Panc1 (cell line): ENCODE measurements at regions not wholly inside any gene's neighbourhood (a gene's known extent, or its start where the extent isn't known, plus 50 kb on each side); places are given as distances from the start of the nearest gene placed in this dataset.

ENCODE experiments used
- TF ChIP-seq, protein P1 (sequence below): fragments of 450-650 bp; IDR thresholded peaks from 2 replicates; pipeline ENCODE4 v1.5.1; 2017; ENCODE audit warnings: mild to moderate bottlenecking
- TF ChIP-seq, protein P2 (sequence below), 2 experiments: IDR thresholded peaks; 2 replicates each; pipeline ENCODE4 v1.6.1; 2011 to 2012; ENCODE audit warnings: low read depth in 2 of 2, control low read depth in 1 of 2, low read length in 1 of 2, mild to moderate bottlenecking in 1 of 2, moderate library complexity in 1 of 2; ENCODE audit not compliant: insufficient read depth in 1 of 2

- TF ChIP-seq, protein P1, sequence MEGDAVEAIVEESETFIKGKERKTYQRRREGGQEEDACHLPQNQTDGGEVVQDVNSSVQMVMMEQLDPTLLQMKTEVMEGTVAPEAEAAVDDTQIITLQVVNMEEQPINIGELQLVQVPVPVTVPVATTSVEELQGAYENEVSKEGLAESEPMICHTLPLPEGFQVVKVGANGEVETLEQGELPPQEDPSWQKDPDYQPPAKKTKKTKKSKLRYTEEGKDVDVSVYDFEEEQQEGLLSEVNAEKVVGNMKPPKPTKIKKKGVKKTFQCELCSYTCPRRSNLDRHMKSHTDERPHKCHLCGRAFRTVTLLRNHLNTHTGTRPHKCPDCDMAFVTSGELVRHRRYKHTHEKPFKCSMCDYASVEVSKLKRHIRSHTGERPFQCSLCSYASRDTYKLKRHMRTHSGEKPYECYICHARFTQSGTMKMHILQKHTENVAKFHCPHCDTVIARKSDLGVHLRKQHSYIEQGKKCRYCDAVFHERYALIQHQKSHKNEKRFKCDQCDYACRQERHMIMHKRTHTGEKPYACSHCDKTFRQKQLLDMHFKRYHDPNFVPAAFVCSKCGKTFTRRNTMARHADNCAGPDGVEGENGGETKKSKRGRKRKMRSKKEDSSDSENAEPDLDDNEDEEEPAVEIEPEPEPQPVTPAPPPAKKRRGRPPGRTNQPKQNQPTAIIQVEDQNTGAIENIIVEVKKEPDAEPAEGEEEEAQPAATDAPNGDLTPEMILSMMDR = no peak
- TF ChIP-seq, protein P2, sequence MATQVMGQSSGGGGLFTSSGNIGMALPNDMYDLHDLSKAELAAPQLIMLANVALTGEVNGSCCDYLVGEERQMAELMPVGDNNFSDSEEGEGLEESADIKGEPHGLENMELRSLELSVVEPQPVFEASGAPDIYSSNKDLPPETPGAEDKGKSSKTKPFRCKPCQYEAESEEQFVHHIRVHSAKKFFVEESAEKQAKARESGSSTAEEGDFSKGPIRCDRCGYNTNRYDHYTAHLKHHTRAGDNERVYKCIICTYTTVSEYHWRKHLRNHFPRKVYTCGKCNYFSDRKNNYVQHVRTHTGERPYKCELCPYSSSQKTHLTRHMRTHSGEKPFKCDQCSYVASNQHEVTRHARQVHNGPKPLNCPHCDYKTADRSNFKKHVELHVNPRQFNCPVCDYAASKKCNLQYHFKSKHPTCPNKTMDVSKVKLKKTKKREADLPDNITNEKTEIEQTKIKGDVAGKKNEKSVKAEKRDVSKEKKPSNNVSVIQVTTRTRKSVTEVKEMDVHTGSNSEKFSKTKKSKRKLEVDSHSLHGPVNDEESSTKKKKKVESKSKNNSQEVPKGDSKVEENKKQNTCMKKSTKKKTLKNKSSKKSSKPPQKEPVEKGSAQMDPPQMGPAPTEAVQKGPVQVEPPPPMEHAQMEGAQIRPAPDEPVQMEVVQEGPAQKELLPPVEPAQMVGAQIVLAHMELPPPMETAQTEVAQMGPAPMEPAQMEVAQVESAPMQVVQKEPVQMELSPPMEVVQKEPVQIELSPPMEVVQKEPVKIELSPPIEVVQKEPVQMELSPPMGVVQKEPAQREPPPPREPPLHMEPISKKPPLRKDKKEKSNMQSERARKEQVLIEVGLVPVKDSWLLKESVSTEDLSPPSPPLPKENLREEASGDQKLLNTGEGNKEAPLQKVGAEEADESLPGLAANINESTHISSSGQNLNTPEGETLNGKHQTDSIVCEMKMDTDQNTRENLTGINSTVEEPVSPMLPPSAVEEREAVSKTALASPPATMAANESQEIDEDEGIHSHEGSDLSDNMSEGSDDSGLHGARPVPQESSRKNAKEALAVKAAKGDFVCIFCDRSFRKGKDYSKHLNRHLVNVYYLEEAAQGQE (IDR thresholded peaks at IDR 0.05; ENCODE audit: insufficient read depth in 1 of 2, low read depth in 2 of 2, low read length in 1 of 2) = no peak
Measured at GRCh38 chr4:186829740-186830449, 106.2 kb upstream of the FAT1 start.
